Fibroblast of the aortic adventitia (primary cell): ENCODE measurements at regions not wholly inside any gene's neighbourhood (a gene's known extent, or its start where the extent isn't known, plus 50 kb on each side); places are given as distances from the start of the nearest gene placed in this dataset.
A peak's percentile ranks its signal among the peaks of the same experiment; 100 is the strongest.

Source experiments
- DNase-seq: peaks from one replicate; pipeline ENCODE4 v3.0.0-alpha.2; 2010; ENCODE audit warnings: low read depth
- H3K4me3 ChIP-seq: 2 replicates; pipeline ENCODE4 v1.5.1; 2011; ENCODE audit warnings: low read depth, mild to moderate bottlenecking, control low read depth, low read length, moderate library complexity
- TF ChIP-seq, protein P1 (sequence below): IDR thresholded peaks from 2 replicates; pipeline ENCODE4 v1.5.1; 2011; ENCODE audit warnings: mild to moderate bottlenecking, low read length, control low read depth, inconsistent platforms; ENCODE audit not compliant: insufficient read depth

DNA sequence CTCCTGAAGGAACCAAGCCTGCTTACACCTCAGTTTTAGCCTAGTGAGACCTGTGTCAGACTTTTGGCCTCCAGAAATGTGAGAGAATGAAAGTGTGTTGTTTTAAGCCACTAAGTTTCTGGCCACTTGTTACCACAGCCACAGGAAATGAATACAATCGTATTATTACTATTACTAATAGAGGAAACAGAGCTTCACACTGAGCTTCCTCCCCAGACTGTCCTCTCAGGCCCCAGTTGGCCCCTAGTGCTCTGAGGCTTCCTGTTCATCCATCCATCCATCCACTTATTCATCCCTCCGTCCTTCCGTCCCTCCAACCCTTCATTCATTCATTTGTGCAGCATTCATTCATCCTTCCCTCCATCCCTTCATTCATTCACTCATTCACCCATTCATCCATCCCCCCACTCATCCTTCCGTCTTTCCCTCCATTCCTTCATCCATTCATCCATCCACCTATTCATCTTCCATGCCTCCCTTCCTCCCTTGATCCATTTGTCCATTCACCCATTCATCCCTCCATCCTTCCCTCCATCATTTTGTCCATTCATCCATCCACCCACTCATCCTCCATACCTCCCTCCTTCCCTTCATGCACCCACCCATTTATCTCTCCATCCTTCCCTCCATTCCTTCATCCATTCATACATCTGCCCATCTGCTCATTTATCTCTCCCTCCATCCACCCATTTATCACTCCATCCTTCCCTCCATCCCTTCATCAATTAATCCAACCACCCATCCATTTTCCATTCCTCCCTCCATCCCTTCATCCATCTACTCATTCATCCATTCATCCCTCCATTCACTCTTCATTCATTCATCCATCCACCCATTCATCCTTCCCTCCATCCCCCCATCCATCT lies 95.0 kb downstream of the FOXL1 start:
- no peak for DNase-seq
- H3K4me3 ChIP-seq: no peak overlapping the region
- TF ChIP-seq, protein P1, sequence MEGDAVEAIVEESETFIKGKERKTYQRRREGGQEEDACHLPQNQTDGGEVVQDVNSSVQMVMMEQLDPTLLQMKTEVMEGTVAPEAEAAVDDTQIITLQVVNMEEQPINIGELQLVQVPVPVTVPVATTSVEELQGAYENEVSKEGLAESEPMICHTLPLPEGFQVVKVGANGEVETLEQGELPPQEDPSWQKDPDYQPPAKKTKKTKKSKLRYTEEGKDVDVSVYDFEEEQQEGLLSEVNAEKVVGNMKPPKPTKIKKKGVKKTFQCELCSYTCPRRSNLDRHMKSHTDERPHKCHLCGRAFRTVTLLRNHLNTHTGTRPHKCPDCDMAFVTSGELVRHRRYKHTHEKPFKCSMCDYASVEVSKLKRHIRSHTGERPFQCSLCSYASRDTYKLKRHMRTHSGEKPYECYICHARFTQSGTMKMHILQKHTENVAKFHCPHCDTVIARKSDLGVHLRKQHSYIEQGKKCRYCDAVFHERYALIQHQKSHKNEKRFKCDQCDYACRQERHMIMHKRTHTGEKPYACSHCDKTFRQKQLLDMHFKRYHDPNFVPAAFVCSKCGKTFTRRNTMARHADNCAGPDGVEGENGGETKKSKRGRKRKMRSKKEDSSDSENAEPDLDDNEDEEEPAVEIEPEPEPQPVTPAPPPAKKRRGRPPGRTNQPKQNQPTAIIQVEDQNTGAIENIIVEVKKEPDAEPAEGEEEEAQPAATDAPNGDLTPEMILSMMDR: no peak

DNA sequence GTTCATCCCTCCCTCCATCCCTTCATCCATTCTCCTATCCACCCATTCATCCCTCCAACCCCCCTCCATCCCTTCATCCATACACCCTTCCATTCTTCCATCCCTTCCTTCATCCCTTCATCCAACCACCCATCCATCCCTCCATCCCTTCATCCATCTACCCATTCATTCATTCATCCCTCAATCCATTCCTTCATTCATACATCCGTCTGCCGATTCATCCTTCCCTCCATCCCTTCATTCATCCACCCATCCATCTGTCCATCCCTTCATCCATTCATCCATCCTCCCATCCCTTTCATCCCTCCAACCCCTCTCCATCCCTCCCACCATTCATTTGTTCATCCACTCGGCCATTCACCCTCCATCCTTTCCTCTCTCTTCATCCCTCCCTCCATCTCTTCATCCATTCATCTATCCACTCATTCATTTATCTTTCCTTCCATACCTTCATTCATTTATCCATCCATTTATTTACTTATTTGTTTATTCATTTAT lies 95.7 kb downstream of the FOXL1 start:
- H3K4me3 ChIP-seq: no peak overlapping the region
- no peak for DNase-seq
- TF ChIP-seq, protein P1: no peak

DNA sequence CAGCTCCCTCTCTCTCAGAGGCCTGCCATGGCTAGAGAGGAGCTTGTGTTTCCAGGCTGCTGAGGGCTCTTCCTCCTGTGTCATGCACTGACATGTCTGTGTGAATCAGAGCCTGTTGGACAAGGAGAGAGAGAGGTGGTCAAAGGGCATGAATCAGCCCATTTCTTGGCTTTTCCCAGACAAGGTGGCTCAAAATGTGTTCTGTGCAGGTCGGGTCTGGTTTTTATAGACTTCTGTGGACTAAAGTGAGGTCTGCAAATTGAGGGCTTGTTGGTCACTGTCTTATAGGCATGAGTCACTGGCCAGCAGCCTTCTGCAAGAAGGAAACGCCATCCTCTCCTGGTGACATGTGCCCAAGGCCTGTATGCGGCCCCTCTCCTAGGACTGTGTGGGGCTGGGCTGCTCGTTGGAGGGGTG lies 97.9 kb downstream of the FOXL1 start:
- TF ChIP-seq, protein P1: no peak
- H3K4me3 ChIP-seq: no peak overlapping the region
- DNase-seq: peak; percentile 71

DNA sequence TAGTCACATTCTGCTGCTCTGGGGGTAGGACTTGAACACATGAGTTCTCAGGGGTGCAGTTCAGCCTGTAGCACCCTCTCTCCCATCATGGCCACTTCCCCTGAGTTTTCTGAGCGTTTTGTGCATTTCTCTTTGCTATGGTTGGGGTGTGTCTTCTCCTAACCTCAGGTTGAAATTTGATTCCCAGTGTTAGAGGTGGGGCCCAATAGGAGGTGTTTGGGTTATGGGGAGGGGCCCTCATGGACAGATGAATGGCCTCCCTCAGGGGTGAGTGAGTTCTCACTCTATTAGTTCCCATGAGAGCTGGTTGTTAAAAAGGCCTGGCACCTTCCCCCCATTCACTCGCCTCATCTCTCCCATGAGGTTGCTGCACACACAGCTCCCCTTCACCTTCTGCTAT lies 101.1 kb downstream of the FOXL1 start:
- H3K4me3 ChIP-seq: no peak overlapping the region
- TF ChIP-seq, protein P1: no peak
- no peak for DNase-seq

DNA sequence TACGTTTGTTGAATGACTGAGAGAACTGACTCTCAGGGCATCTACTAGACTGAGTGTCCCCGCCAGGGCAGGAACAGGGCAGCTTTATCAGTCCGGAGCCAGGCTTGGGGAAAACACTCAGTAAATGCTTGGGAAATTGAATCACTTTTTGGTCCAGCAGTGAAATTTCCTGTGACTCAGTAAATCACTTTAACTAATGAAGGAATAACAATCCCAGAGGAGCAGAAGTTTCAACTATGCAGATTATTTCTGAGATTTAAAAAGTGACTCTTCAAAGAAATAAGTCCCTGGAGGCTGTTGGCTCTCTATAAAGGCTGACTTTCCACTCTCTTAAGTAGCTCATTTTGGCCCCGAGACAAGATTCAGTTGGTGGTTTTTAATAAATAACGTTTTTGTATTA lies 101.8 kb downstream of the FOXL1 start:
- no peak overlapping the region for H3K4me3 ChIP-seq
- peak; percentile 85 for DNase-seq
- TF ChIP-seq, protein P1: no peak

DNA sequence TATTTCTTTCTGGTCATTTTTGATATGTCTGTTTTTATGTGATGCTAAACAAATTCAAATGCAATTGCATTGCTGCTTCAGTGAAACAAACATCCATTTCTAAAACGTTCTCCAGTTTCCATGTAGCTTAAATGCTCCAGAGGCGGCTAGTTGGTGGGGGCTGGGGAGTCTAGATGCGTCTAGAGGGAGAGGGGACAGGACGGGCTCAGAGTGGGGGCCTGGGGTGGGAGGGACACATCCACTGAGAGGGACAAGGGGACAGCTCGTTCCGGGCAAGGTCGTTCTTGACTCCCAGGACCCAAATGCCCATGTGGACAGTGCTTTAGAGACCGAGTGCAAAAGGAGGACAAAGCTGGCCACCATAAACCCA lies 102.3 kb downstream of the FOXL1 start:
- DNase-seq: no peak
- TF ChIP-seq, protein P1: no peak
- no peak overlapping the region for H3K4me3 ChIP-seq
